ENCODE measurements at regions not wholly inside any gene's neighbourhood (a gene's known extent, or its start where the extent isn't known, plus 50 kb on each side); places are given as distances from the start of the nearest gene placed in this dataset.

DNA sequence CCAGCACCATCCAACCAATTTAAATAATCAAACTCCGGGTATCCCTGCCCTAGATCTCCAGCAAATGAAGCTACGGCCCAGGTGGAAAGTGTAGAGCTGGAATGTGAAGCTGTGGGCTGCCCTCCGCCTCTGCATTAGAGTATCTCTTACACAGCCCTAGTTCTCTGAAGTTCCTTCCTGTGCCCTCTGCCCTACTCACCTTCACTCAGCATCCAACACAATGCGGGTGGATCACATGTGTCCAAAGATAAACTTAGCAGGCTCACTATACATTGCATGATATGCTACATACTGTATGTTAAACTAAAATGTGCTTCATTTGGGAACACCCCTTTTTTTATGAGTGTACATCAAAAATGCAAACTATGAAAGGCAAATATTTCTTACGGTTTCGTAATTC, 70.0 kb upstream of the RAD23B start:
- DNase-seq = no peak

DNA sequence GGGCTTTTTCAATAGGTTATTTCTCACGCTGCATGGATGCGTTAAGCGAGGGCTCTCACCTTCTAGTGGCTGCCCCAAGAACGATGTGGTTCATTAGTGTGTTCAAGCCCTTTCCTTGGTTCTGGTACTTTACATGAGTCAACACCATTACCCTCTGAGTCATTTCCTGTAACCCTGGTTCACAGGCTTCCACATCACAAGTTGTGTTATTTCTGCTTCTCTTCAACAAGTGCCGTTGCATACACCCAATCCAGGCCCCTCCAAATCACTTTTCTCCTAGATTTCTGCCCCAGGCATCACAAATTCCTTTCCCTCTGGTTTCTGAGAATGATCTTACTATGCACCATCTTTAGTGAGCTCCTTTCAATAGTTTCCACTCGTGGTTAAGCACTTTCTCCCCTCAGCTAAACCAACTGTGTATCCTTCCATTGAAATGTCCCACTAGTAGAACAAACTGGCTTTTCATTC, 69.5 kb upstream of the RAD23B start:
- no peak for DNase-seq

DNA sequence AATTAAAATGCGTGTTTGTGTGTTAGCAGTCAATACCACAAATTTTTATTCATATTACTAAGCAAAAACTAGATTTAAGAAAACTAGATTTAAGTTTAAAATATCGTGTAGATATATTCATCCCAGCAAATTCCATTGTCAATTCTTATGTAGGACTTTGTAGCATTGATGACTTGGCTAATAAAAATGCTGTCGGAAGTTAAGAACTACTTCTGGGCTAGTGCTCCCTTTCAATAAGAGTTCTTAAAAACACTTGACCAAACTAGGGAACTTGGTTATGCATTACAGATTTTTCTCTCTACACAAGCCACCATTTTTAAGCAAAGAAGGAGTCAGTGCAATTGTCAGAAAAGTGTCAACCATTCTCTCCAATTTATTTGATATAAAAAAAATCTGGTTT, 68.7 kb upstream of the RAD23B start:
- DNase-seq = no peak

DNA sequence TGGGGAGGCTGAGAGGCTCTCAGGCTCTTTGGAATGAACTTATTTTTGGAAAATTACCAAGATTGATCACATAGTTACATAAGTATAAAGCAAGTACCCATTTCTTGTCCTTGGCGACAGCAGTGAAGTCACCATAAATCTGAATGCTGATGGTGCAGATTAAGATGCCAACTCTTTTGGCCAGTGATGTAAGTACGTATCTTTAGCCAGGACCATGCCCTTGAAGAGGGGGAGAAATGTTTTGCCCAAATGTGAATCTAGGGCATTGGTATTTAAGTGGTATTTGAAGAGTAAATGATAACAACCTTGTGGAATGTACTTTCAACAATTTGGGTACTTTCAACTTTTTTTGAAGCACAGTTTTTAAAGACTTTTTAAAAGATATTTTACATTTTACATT, 68.2 kb upstream of the RAD23B start:
- DNase-seq = no peak

DNA sequence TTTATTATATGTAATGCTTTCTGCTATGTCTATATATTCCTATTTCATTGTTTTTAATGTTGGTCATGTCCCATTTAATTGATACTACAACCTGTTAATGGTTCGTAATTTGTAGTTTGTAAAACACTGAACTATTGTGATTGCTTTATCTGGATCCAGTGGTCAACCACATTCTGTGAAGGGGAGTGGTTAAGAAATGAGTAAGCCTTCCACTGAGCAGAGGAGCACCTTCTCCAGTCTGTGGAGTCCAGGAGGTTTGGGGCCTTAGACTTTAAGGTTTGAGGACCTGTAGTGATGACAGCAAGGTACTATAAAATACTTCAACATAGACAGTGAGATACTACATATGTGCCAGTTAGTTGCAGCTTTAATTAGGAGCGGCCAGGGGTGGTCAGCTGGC, 67.7 kb upstream of the RAD23B start:
- DNase-seq = no peak

DNA sequence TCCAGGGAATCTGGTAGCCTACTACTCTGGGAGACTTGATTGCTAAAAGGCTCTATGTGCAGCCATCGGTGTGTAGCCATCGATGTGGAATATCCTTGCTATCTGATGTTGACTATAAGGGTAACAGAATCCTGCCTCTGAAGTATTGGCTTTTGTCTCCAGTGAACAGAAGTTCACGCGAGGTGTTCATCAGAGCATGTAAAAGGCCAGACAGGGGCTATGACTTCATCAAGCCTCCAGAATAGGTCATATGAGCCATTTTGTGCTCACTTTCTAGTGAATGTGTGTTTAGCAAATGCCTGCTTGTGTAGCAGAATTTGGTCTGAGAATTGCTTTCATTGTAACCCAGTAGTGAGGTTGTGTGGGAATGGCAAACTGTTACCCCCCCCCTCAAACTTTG, 66.8 kb upstream of the RAD23B start:
- no peak for DNase-seq

DNA sequence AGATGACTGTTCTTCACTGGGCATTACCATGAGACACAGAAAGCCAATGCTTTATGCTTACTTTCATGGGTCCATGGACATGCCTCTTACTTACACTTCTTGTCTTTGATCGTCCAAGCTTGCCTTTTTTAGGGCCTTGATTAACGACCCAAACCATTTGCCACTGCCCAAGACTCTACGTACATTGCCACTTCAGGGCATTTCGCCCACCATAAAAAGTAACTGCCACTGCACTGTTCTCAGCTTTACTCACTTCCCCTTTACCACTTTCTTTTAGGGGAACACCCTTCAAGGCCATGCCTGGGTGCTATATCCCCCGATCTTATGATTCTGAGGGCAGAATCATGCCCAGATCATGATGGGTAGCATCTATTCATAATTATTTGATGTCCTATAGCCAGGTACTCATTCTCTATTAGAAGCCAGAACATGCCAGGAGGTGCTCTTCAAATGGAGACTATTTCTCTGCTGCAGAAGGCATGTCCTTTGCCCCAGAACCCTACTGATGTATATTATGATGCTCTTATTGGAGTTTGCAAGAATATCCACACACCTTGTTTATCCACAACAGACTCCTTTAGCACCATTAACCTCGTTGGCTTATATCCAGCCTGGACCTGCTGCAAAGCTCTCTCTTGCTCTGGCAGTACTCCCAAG, 64.1 kb upstream of the RAD23B start:
- no peak for DNase-seq

DNA sequence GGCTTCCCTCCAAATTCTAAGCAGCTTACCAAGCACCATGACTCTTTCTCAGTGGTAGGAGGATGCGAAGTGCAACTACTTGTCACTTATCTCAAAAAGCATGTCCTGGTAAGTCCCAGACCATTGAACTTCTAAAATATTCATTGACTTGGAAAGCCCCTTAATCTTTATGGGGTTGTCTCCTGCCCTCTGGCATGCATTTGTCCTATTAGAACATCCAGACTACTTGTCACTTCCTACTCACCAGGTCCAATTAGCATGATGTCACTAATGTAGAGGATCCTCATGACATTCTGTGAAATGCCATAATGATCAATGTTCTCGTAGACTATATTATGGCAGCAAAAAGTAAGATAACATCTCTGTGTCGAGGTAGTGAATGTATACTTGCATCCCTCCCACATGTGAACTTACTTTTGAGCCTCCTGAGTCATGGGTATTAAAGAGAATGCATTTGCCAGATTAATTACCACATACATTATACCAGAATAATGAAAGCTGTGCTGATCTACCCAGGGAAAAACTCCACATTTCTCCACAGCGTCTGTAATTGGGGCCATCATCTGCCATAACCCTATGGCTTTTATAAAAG, 63.5 kb upstream of the RAD23B start:
- DNase-seq = no peak

DNA sequence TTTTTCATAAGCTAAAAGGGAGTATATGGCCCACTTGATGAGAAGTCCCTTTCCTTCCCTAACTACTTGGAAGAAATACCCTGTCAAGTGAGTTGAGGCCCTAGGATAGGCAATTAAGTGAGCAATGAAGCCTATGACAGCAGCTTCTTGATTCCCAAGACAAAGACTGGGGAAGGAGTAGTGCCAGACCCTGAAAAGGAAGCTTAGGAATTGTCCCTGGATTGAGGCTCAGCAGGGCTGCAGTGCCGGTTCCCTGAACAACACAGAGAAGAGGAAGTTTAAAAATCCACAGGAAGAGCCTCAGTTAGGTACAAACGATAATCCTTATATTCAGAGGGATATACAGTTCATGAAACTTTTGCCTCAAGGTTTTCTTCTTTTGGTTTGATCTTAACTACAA, 61.8 kb upstream of the RAD23B start:
- no peak for DNase-seq

DNA sequence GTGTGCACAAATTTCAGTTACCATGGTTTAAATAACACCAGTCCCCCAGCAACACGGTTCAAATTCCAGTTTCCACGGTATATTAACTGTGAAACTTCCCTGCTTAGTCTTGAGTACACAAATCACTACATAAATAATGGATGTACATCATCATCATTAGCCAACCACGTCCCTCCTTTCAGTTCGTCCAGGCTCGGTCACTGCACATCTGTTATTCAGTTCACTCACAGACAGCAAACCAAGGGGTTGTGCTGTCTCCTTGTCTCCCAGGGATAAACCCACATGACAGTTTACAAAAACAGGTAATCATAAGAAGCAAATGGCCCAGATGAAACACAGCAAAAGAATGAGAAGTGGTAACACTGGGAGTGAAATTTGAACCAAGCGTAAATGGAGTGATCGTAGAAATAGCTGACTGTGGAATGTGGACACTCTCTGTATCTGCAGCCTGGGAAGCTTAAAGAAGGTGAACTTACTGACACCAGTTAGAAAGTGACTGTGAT, 61.0 kb upstream of the RAD23B start:
- no peak for DNase-seq

DNA sequence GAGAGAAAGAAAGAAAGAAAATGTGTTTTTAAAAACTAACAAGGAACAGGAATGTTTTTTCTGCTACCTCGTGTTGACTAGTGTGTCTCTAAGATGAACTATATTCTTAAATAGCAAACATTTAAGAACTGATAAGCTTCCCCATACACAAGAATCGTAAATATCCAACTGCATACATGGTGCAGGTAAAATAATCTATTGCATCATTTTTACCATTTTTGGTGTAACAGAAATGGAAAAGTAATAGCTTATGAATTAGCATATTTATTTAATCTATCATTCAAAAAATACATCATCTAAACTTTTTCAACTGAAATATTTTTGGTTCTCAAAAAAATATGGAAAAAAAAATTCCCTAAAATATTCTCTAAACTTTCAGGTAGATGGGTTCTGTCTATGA, 59.7 kb upstream of the RAD23B start:
- DNase-seq = no peak

DNA sequence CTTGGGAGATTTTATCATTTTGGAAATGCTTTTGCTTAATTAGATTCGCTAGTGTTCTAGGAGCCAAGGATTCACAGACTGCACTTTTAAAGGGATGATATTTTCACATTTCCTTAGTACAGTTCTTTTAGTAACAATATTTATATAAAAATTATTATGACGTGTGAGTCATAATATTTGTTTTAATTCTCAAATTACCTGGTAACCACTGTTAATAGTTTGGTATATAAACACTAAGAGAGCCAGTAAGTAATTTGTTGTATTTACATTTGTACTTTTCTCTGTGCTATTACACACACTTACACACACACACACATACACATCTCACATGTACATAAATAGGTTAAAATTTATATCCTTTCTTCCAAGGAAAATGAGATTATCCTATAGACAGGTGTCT, 58.8 kb upstream of the RAD23B start:
- DNase-seq = no peak

DNA sequence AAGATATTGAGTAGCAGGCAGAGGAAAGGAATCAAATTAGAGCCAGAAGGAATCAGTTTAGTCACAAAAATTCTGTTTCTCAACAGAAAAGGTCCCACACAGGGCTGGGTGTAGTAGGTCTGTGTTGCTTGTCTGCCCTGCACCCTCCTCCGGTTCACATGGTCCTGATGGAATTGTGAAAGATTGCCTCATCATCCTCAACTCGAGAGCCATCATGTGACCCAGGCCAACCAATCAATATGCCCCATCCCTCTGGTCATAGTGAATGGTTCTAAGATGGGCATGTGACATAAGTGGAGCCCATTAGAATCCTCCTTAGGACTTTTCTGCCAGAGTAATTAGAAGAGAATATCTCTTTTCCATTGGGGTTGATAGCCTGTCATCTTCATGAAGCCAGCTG, 56.7 kb upstream of the RAD23B start:
- DNase-seq = no peak

DNA sequence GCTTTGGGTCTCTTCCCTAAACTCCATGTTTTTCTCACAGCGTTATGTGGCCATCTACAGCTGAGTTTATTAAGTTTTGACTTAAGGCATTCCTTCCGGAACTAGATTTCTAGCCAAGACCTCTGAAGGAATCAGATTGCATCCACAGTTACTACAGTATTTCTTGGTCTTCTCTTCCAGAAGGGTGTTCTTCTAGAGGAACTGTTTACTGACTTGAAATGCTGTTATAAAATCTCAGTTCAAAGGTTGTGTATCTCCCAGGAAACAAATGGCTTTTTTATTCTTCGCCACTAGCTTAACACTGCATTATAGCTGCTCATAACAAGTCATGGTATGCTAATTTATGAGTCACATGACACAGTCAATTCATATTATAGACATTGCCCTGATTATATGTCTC, 55.3 kb upstream of the RAD23B start:
- no peak for DNase-seq

DNA sequence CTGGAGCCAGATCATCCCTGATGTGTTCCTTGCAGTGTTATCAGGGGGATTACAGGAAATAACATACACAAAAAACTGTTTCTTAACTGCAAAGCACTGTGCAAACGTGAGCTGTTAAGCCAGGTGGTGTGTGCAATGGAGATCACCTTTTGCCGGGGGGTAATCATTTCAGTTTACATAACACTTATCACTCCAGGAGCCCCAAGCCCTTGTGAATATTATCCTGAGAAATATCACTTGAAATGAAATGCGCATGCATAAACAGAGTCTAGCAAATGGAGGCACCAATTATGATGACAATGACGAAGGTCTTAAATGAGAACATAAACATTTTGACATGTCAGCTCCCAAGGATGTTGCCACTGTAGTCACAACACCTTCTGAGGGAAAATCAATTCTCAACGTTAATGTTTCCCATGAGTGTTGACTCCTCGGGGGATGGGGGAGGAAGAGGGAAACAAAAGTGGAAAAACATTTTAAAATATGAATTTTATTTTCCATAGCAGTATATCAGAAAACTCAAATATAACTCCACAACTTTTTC, 54.5 kb upstream of the RAD23B start:
- DNase-seq = no peak

DNA sequence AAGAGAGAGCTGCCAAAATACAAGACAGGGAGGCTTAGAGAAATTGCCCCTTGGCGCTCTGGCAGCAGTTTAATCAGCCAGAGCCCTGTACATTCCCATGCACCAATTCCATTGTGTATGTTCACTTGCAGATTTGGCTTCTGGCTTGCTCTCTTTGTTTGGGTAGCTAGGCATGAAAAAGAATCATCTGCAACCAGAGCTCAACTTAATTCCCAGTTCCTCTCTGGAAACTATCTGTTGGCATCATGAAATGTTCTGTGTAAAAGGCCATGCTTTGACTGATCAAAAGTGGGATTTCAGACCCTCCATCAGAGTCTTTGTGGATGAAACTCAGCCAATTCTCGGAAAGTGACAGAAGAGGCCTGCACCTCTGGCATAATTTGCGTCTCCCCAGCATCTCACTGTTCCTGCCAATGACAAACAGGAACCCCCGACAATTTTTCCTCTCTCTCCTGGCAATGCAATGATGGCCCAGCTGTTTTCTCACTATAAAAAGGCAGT, 53.8 kb upstream of the RAD23B start:
- no peak for DNase-seq

All from AML-193 (cell line).